ENCODE measurements at regions not wholly inside any gene's neighbourhood (a gene's known extent, or its start where the extent isn't known, plus 50 kb on each side); places are given as distances from the start of the nearest gene placed in this dataset.
"Not testable (repeated sequence)": the region's sequence is repeated elsewhere in the genome, so short reads cannot be mapped to it uniquely, and the experiment has no call there.

GRCh38 chr14:99023371-99023770 lies 248.6 kb downstream of the BCL11B start:
- DNase-seq, result no peak

- DNase-seq, result no peak
These were observed 247.1 kb downstream of the BCL11B start for GRCh38 chr14:99024926-99025325.

- no peak for DNase-seq
These were observed 246.6 kb downstream of the BCL11B start for GRCh38 chr14:99025418-99025817.

- no peak for DNase-seq
These were observed 245.5 kb downstream of the BCL11B start for GRCh38 chr14:99026471-99026870.

- no peak for DNase-seq
These were observed 244.0 kb downstream of the BCL11B start for GRCh38 chr14:99028041-99028440.

- DNase-seq, result no peak
These were observed 243.5 kb downstream of the BCL11B start for GRCh38 chr14:99028521-99028920.

- no peak for DNase-seq
These were observed 242.7 kb downstream of the BCL11B start for GRCh38 chr14:99029145-99029915.

GRCh38 chr14:99029916-99030305 lies 242.1 kb downstream of the BCL11B start:
- DNase-seq, result no peak

- DNase-seq, result no peak
These were observed 241.5 kb downstream of the BCL11B start for GRCh38 chr14:99030454-99030853.

GRCh38 chr14:99032759-99033158 lies 239.2 kb downstream of the BCL11B start:
- no peak for DNase-seq

- no peak for DNase-seq
These were observed 238.0 kb downstream of the BCL11B start for GRCh38 chr14:99033951-99034350.

GRCh38 chr14:99034711-99035171 lies 237.3 kb downstream of the BCL11B start:
- DNase-seq, result no peak

- no peak for DNase-seq
These were observed 236.7 kb downstream of the BCL11B start for GRCh38 chr14:99035268-99035667.

GRCh38 chr14:99035712-99036610 lies 236.0 kb downstream of the BCL11B start:
- DNase-seq, result no peak

- DNase-seq, result no peak
These were observed 235.2 kb downstream of the BCL11B start for GRCh38 chr14:99036611-99037293.

- DNase-seq, result not testable (repeated sequence)
These were observed 234.7 kb downstream of the BCL11B start for GRCh38 chr14:99037326-99037725.

GRCh38 chr14:99037777-99038430 lies 234.1 kb downstream of the BCL11B start:
- DNase-seq, result no peak

GRCh38 chr14:99038431-99038820 lies 233.6 kb downstream of the BCL11B start:
- no peak for DNase-seq

GRCh38 chr14:99039331-99040041 lies 232.5 kb downstream of the BCL11B start:
- no peak for DNase-seq

- no peak for DNase-seq
These were observed 231.9 kb downstream of the BCL11B start for GRCh38 chr14:99040052-99040451.

GRCh38 chr14:99040711-99041110 lies 231.3 kb downstream of the BCL11B start:
- no peak for DNase-seq
